ENCODE measurements at regions not wholly inside any gene's neighbourhood (a gene's known extent, or its start where the extent isn't known, plus 50 kb on each side); places are given as distances from the start of the nearest gene placed in this dataset.
"Not testable (repeated sequence)": the region's sequence is repeated elsewhere in the genome, so short reads cannot be mapped to it uniquely, and the experiment has no call there.

- no peak for DNase-seq (ENCODE audit: low read depth)
Measured at GRCh38 chr2:211144078-211144477, 587.7 kb downstream of the CPS1 start.

GRCh38 chr2:211144974-211145665 is 588.7 kb downstream of the CPS1 start:
- no peak for DNase-seq (ENCODE audit: low read depth)

- no peak for DNase-seq (ENCODE audit: low read depth)
Measured at GRCh38 chr2:211149731-211150130, 593.3 kb downstream of the CPS1 start.

- no peak for DNase-seq (ENCODE audit: low read depth)
Measured at GRCh38 chr2:211157211-211157610, 600.8 kb downstream of the CPS1 start.

- DNase-seq (ENCODE audit: low read depth): peak; percentile 10
Measured at GRCh38 chr2:211157856-211158463, 601.6 kb downstream of the CPS1 start.

- no peak for DNase-seq (ENCODE audit: low read depth)
Measured at GRCh38 chr2:211159972-211160371, 603.6 kb downstream of the CPS1 start.

- DNase-seq (ENCODE audit: low read depth): no peak
Measured at GRCh38 chr2:211161236-211161635, 604.8 kb downstream of the CPS1 start.

GRCh38 chr2:211162911-211163310 is 606.5 kb downstream of the CPS1 start:
- no peak for DNase-seq (ENCODE audit: low read depth)

GRCh38 chr2:211170843-211171242 is 614.4 kb downstream of the CPS1 start:
- DNase-seq (ENCODE audit: low read depth): no peak

- DNase-seq (ENCODE audit: low read depth): no peak
Measured at GRCh38 chr2:211174021-211174420, 617.6 kb downstream of the CPS1 start.

GRCh38 chr2:211174631-211175030 is 618.2 kb downstream of the CPS1 start:
- DNase-seq (ENCODE audit: low read depth): no peak

- DNase-seq (ENCODE audit: low read depth): no peak
Measured at GRCh38 chr2:211175956-211176355, 619.6 kb downstream of the CPS1 start.

GRCh38 chr2:211176514-211177141 is 620.2 kb downstream of the CPS1 start:
- no peak for DNase-seq (ENCODE audit: low read depth)

GRCh38 chr2:211181626-211182025 is 625.2 kb downstream of the CPS1 start:
- DNase-seq (ENCODE audit: low read depth): no peak

- DNase-seq (ENCODE audit: low read depth): no peak
Measured at GRCh38 chr2:211187602-211188001, 631.2 kb downstream of the CPS1 start.

- no peak for DNase-seq (ENCODE audit: low read depth)
Measured at GRCh38 chr2:211203986-211204385, 647.6 kb downstream of the CPS1 start.

- DNase-seq (ENCODE audit: low read depth): no peak
Measured at GRCh38 chr2:211204456-211204855, 648.1 kb downstream of the CPS1 start.

GRCh38 chr2:211204902-211205301 is 648.5 kb downstream of the CPS1 start:
- DNase-seq (ENCODE audit: low read depth): no peak

GRCh38 chr2:211205358-211205757 is 649.0 kb downstream of the CPS1 start:
- DNase-seq (ENCODE audit: low read depth): no peak

- DNase-seq (ENCODE audit: low read depth): no peak
Measured at GRCh38 chr2:211205836-211206235, 649.4 kb downstream of the CPS1 start.

GRCh38 chr2:211216221-211216620 is 659.8 kb downstream of the CPS1 start:
- no peak for DNase-seq (ENCODE audit: low read depth)

GRCh38 chr2:211219548-211219947 is 663.1 kb downstream of the CPS1 start:
- DNase-seq (ENCODE audit: low read depth): not testable (repeated sequence)

- no peak for DNase-seq (ENCODE audit: low read depth)
Measured at GRCh38 chr2:211225784-211226183, 669.4 kb downstream of the CPS1 start.

- DNase-seq (ENCODE audit: low read depth): no peak
Measured at GRCh38 chr2:211228559-211228958, 672.2 kb downstream of the CPS1 start.
